PC-3 (cell line): ENCODE measurements at regions not wholly inside any gene's neighbourhood (a gene's known extent, or its start where the extent isn't known, plus 50 kb on each side); places are given as distances from the start of the nearest gene placed in this dataset.

ENCODE experiments used
- ATAC-seq: fragments of 200-7000 bp; cut with Tn5 transposase; 2 replicates; pipeline ENCODE4 v1.9.1; 2020; ENCODE audit warnings: mild to moderate bottlenecking, moderate library complexity
- BruUV-seq: library from RNA; stranded (reverse); fragments of 400-500 nt; replicated peaks from 2 replicates; lab custom pipeline; 2021; lab: Mats Ljungman, UMichigan
- CTCF ChIA-PET: fragments of 300-600 bp; sonication (Branson Sonifier 250); formaldehyde crosslinking; loops from one replicate; lab custom pipeline; 2022; ENCODE audit warnings: antibody characterized with exemption; lab: Charles Lee
- POLR2A ChIA-PET: fragments of 300-600 bp; sonication (Branson Sonifier 250); formaldehyde crosslinking; loops from one replicate; lab custom pipeline; 2022; ENCODE audit warnings: antibody characterized with exemption; ENCODE audit not compliant: unreplicated experiment; lab: Charles Lee
- DNase-seq: peaks from one replicate; pipeline ENCODE4 v3.0.0-alpha.2; 2015
- H2AFZ ChIP-seq: fragments of 300-600 bp; sonication (generic); 2 replicates; pipeline ENCODE4 v1.6.0; 2016; ENCODE audit warnings: antibody characterized with exemption, low read length
- H3F3A ChIP-seq: fragments of 300-600 bp; sonication (generic); one replicate; pipeline ENCODE4 v1.6.0; 2017; ENCODE audit warnings: antibody characterized with exemption, low read length, control low read depth, mild to moderate bottlenecking; ENCODE audit not compliant: unreplicated experiment
- H3K27ac ChIP-seq: fragments of 300-600 bp; sonication (generic); 2 replicates; pipeline ENCODE4 v1.5.1; 2016; ENCODE audit warnings: mild to moderate bottlenecking, low read length
- H3K27me3 ChIP-seq: fragments of 300-600 bp; sonication (generic); 2 replicates; pipeline ENCODE4 v1.6.1; 2016; ENCODE audit warnings: low read length, mixed read lengths
- H3K36me3 ChIP-seq: fragments of 300-600 bp; sonication (generic); 2 replicates; pipeline ENCODE4 v1.6.1; 2016; ENCODE audit warnings: low read depth, mixed run types, low read length, mixed read lengths
- H3K4me1 ChIP-seq: fragments of 300-600 bp; sonication (generic); 2 replicates; pipeline ENCODE4 v1.5.1; 2016; ENCODE audit warnings: low read length; ENCODE audit not compliant: insufficient read depth
- H3K4me2 ChIP-seq: fragments of 300-600 bp; sonication (generic); 2 replicates; pipeline ENCODE4 v1.6.0; 2016; ENCODE audit warnings: low read length
- H3K4me3 ChIP-seq: fragments of 300-600 bp; sonication (generic); 2 replicates; pipeline ENCODE4 v1.5.1; 2016; ENCODE audit warnings: mild to moderate bottlenecking, low read length, mixed read lengths
- H3K79me2 ChIP-seq: fragments of 300-600 bp; sonication (generic); 2 replicates; pipeline ENCODE4 v1.6.1; 2017; ENCODE audit warnings: low read length, mixed read lengths
- H3K9ac ChIP-seq: fragments of 300-600 bp; sonication (generic); 2 replicates; pipeline ENCODE4 v1.6.0; 2016; ENCODE audit warnings: mild to moderate bottlenecking, low read length
- H3K9me2 ChIP-seq: fragments of 300-600 bp; sonication (generic); replicated peaks from 2 replicates; pipeline ENCODE4 v1.6.1; 2016; ENCODE audit warnings: mixed run types, low read length, mixed read lengths
- H3K9me3 ChIP-seq: fragments of 300-600 bp; sonication (generic); 2 replicates; pipeline ENCODE4 v1.6.1; 2016; ENCODE audit warnings: low read length, mixed read lengths
- H4K20me1 ChIP-seq: fragments of 300-600 bp; sonication (generic); 2 replicates; pipeline ENCODE4 v1.6.1; 2016; ENCODE audit warnings: low read length, mixed read lengths
- EZH2 ChIP-seq: fragments of 300-600 bp; sonication (generic); IDR thresholded peaks from one replicate; pipeline ENCODE4 v1.6.1; 2017; ENCODE audit warnings: antibody characterized with exemption, mild to moderate bottlenecking, low read length; ENCODE audit not compliant: unreplicated experiment
- EZH2phosphoT487 ChIP-seq: fragments of 300-600 bp; sonication (generic); IDR thresholded peaks from 2 replicates; pipeline ENCODE4 v1.6.1; 2018; ENCODE audit warnings: mild to moderate bottlenecking, antibody characterized with exemption, low read length, borderline replicate concordance
- intact Hi-C: fragments of 100-400 bp; cut with micrococcal nuclease; formaldehyde crosslinking; loops from 2 replicates; pipeline ENCODE4 v1.9.0; 2023
- TF ChIP-seq, protein P1 (sequence below): fragments of 300-600 bp; sonication (generic); conservative IDR thresholded peaks from 2 replicates; pipeline ENCODE4 v1.5.1; 2017; ENCODE audit warnings: antibody characterized with exemption, low read depth, mild to moderate bottlenecking, low read length

DNA sequence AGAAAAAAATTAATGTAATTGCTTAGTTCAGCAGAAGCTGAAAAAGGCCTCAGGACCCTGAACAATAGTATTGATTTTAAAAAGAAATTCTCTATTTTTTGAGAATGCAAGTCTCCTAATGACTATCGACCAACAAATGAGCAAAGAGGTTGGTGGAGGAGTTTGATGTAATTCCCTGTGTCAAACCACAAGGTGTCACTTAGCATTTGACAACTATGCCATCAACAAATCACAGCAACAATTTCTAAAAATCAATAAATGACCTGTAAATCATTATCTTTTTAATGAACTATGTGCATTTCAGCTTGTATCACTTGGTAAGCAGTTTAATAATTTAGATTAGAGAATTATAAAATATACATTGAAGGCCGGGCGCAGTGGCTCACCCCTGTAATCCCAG is 133.7 kb downstream of the PRELID2 start:
- TF ChIP-seq, protein P1, sequence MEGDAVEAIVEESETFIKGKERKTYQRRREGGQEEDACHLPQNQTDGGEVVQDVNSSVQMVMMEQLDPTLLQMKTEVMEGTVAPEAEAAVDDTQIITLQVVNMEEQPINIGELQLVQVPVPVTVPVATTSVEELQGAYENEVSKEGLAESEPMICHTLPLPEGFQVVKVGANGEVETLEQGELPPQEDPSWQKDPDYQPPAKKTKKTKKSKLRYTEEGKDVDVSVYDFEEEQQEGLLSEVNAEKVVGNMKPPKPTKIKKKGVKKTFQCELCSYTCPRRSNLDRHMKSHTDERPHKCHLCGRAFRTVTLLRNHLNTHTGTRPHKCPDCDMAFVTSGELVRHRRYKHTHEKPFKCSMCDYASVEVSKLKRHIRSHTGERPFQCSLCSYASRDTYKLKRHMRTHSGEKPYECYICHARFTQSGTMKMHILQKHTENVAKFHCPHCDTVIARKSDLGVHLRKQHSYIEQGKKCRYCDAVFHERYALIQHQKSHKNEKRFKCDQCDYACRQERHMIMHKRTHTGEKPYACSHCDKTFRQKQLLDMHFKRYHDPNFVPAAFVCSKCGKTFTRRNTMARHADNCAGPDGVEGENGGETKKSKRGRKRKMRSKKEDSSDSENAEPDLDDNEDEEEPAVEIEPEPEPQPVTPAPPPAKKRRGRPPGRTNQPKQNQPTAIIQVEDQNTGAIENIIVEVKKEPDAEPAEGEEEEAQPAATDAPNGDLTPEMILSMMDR, result peak; percentile 32; the same call in 1 of the 2 replicates
- no peak for TF ChIP-seq EZH2phosphoT487
- no peak for TF ChIP-seq EZH2
- Histone ChIP-seq H3K4me1 (no peaks in the 10 kb centered on the region), H3K79me2 (no peaks in the 10 kb centered on the region), H3K4me3 (no peak overlapping the region), H3K36me3 (no peaks in the 10 kb centered on the region), H3K9ac (no peak overlapping the region), H3K27ac (no peak overlapping the region), H3K27me3 (no peaks in the 10 kb centered on the region), H3K9me3 (no peaks in the 10 kb centered on the region), H4K20me1 (no peaks in the 10 kb centered on the region), H3K4me2 (no peak overlapping the region), H3F3A (no peaks in the 10 kb centered on the region), H3K9me2 (no peaks in the 10 kb centered on the region), H2AFZ (no peak overlapping the region)
- intact Hi-C loops, result loop anchor here (1.0 kb wide), 1 partner anchor 348 kb away; no protein-coding TSS in a partner anchor
- ATAC-seq, result no peak
- CTCF ChIA-PET, result no interaction called here
- BruUV-seq, result no TSS peak
- POLR2A ChIA-PET, result no interaction called here
- DNase-seq, result peak; percentile 6

DNA sequence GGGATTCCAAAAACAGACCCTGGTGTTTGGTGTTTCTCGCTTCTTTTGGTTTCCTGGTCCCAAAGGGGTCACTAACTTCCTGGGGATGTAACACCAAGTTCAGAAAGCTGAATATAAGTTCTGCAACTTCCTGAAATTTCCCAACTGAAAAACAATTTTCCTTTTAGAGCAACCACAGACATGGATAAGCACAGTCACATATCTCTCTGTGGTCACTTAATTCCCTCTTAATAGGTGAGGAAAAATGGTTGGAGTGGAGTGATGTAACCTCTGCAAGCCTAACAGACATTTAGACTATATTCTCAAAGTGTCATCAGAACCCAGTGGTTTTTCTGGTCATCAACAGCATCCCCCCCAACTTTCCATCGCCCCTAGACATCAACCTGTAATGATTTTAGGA is 135.3 kb downstream of the PRELID2 start:
- intact Hi-C loops, result no loop called here
- CTCF ChIA-PET, result no interaction called here
- BruUV-seq, result no TSS peak

More for the DNA sequence above, 135.3 kb downstream of the PRELID2 start:
- H3K27ac ChIP-seq, result no peak overlapping the region
- no peaks in the 10 kb centered on the region for H3K36me3 ChIP-seq
- no peak for ATAC-seq
- no peak for DNase-seq
- H3K79me2 ChIP-seq, result no peaks in the 10 kb centered on the region
- no peaks in the 10 kb centered on the region for H3K9me3 ChIP-seq
- H3K4me1 ChIP-seq, result no peaks in the 10 kb centered on the region
- POLR2A ChIA-PET, result no interaction called here
- no peak overlapping the region for H3K4me2 ChIP-seq
- H3K4me3 ChIP-seq, result no peak overlapping the region
- H2AFZ ChIP-seq, result no peak overlapping the region
- H3F3A ChIP-seq, result no peaks in the 10 kb centered on the region
- no peaks in the 10 kb centered on the region for H3K27me3 ChIP-seq
- no peaks in the 10 kb centered on the region for H4K20me1 ChIP-seq
- no peak overlapping the region for H3K9ac ChIP-seq
- H3K9me2 ChIP-seq, result no peaks in the 10 kb centered on the region
- TF ChIP-seq EZH2, result no peak
- no peak for TF ChIP-seq EZH2phosphoT487
- TF ChIP-seq, protein P1, result no peak
